Parathyroid adenoma (tissue), 2 donors: ENCODE measurements at regions not wholly inside any gene's neighbourhood (a gene's known extent, or its start where the extent isn't known, plus 50 kb on each side); places are given as distances from the start of the nearest gene placed in this dataset.

Source experiments
- H2AFZ ChIP-seq: fragments of 300-600 bp; sonication (generic); one replicate; pipeline ENCODE4 v1.7.0; 2017; ENCODE audit warnings: antibody characterized with exemption, mild to moderate bottlenecking
- H3K27ac ChIP-seq: fragments of 300-600 bp; sonication (generic); one replicate; pipeline ENCODE4 v1.7.0; 2017
- H3K27me3 ChIP-seq: fragments of 300-600 bp; sonication (generic); one replicate; pipeline ENCODE4 v1.7.0; 2017; ENCODE audit warnings: low read length; ENCODE audit not compliant: control insufficient read depth, insufficient read depth
- H3K36me3 ChIP-seq: fragments of 300-600 bp; sonication (generic); one replicate; pipeline ENCODE4 v1.7.0; 2017; ENCODE audit warnings: low read length; ENCODE audit not compliant: control insufficient read depth, insufficient read depth
- H3K4me1 ChIP-seq: fragments of 300-600 bp; sonication (generic); one replicate; pipeline ENCODE4 v1.7.0; 2017; ENCODE audit warnings: control low read depth
- H3K4me2 ChIP-seq: fragments of 300-600 bp; sonication (generic); one replicate; pipeline ENCODE4 v1.7.0; 2017; ENCODE audit warnings: low read length
- H3K4me3 ChIP-seq: fragments of 300-600 bp; sonication (generic); one replicate; pipeline ENCODE4 v1.7.0; 2017; ENCODE audit warnings: low read depth, low read length
- H3K79me2 ChIP-seq: fragments of 300-600 bp; sonication (generic); one replicate; pipeline ENCODE4 v1.7.0; 2017; ENCODE audit warnings: control low read depth
- H3K9ac ChIP-seq: fragments of 300-600 bp; sonication (generic); one replicate; pipeline ENCODE4 v1.7.0; 2017; ENCODE audit warnings: mild to moderate bottlenecking
- H3K9me3 ChIP-seq: fragments of 300-600 bp; sonication (generic); one replicate; pipeline ENCODE4 v1.7.0; 2017; ENCODE audit warnings: low read length; ENCODE audit not compliant: control insufficient read depth
- TF ChIP-seq, protein P1 (sequence below): fragments of 300-600 bp; sonication (generic); IDR thresholded peaks from one replicate; pipeline ENCODE4 v1.7.0; 2017; ENCODE audit warnings: antibody characterized with exemption, mild to moderate bottlenecking
- donor health status: primary hyperparathyroidism.

DNA sequence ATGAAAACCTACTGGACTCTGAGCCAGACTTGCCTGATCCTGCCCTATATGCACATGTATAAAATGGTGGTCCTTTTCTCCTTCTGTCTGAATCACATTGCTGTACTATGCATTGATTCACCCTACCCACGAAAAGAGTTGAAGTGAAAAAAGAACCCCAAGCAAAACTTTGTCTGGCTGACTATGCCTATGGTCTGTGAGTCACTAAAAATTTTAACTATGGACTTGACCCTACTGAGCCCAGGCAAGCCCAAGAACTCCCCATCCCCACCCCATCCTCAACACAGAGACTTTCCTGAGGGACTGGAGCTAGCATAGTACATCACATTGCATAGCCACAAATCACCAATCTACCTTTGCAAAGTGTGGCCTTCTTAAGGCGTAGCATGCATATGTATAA lies 116.6 kb upstream of the TENM3 start:
- no peak overlapping the region for H3K9ac ChIP-seq
- TF ChIP-seq, protein P1, sequence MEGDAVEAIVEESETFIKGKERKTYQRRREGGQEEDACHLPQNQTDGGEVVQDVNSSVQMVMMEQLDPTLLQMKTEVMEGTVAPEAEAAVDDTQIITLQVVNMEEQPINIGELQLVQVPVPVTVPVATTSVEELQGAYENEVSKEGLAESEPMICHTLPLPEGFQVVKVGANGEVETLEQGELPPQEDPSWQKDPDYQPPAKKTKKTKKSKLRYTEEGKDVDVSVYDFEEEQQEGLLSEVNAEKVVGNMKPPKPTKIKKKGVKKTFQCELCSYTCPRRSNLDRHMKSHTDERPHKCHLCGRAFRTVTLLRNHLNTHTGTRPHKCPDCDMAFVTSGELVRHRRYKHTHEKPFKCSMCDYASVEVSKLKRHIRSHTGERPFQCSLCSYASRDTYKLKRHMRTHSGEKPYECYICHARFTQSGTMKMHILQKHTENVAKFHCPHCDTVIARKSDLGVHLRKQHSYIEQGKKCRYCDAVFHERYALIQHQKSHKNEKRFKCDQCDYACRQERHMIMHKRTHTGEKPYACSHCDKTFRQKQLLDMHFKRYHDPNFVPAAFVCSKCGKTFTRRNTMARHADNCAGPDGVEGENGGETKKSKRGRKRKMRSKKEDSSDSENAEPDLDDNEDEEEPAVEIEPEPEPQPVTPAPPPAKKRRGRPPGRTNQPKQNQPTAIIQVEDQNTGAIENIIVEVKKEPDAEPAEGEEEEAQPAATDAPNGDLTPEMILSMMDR, result no peak
- no peaks in the 10 kb centered on the region for H3K4me1 ChIP-seq
- H3K27me3 ChIP-seq, result no peaks in the 10 kb centered on the region
- no peaks in the 10 kb centered on the region for H3K9me3 ChIP-seq
- H3K4me3 ChIP-seq, result no peak overlapping the region
- H3K79me2 ChIP-seq, result no peaks in the 10 kb centered on the region
- no peaks in the 10 kb centered on the region for H3K36me3 ChIP-seq
- no peak overlapping the region for H3K27ac ChIP-seq
- no peak overlapping the region for H2AFZ ChIP-seq
- no peak overlapping the region for H3K4me2 ChIP-seq

DNA sequence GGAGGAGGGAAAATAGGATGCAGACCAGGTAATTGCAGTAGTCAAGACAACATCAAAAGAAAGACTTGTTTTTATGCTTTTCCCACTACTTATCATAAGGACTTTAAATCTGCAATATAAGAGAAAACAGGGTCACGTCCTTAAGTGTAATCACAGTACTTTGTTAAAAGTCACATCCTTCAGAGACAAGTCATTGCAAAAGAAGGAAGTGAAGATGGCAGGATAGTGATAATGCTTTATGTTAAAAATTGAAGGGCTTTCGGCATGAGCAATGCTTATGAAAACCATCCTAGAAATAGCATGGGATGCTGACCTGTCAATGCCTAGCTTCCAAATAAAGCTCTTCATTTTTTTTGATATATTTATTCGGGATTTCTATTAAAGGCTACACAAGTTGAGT lies 110.2 kb upstream of the TENM3 start:
- Histone ChIP-seq H3K9ac (no peak overlapping the region), H3K27me3 (no peaks in the 10 kb centered on the region), H3K9me3 (no peaks in the 10 kb centered on the region), H3K4me3 (no peak overlapping the region), H3K4me1 (no peaks in the 10 kb centered on the region), H3K4me2 (no peak overlapping the region), H3K79me2 (no peaks in the 10 kb centered on the region), H3K27ac (no peak overlapping the region), H2AFZ (no peak overlapping the region), H3K36me3 (no peaks in the 10 kb centered on the region)
- TF ChIP-seq, protein P1, result no peak

DNA sequence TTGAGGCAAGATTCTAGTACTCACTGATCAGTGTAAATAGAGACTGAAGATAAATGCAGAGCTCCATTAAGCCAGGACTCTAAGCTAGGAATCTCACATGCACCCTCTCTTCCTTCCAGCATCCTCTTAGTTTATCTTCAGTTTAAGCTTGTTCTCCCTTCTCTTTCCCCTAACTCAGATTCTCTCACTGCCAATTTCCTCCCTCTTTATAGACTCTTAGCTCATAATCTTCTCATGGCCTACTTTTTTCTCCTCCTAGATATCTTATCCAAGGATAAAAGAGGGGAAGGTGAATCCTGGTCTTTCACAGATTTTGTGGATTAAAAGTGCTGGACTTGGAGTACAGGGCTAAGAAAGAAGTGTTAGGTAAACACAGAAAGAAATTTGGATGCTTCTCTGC lies 108.9 kb upstream of the TENM3 start:
- H3K9ac ChIP-seq, result no peak overlapping the region
- no peaks in the 10 kb centered on the region for H3K27me3 ChIP-seq
- H3K4me3 ChIP-seq, result no peak overlapping the region
- H3K9me3 ChIP-seq, result no peaks in the 10 kb centered on the region
- H2AFZ ChIP-seq, result no peak overlapping the region
- no peak overlapping the region for H3K27ac ChIP-seq
- no peaks in the 10 kb centered on the region for H3K4me1 ChIP-seq
- H3K79me2 ChIP-seq, result no peaks in the 10 kb centered on the region
- no peak overlapping the region for H3K4me2 ChIP-seq
- TF ChIP-seq, protein P1, result no peak
- H3K36me3 ChIP-seq, result no peaks in the 10 kb centered on the region

DNA sequence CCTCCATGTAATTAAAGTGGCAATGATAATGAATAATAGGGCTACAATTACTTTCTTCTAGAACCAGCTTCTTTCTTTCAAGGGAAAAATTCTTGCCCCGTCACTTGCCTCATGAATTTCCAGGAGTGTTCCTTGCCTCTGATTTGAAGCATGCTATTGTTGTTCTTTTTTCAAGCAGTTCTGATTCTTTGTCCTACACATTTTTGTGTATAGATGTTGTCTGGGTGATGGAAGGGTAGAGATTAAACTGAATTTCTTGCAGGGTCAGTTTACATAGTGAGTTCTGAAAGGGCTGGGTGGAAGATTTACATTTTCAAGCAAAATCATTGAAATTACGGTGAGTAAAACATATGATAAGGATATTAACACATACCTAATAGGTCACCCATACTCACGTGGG lies 107.0 kb upstream of the TENM3 start:
- Histone ChIP-seq H3K4me2 (no peak overlapping the region), H3K27me3 (no peaks in the 10 kb centered on the region), H3K9me3 (no peaks in the 10 kb centered on the region), H3K79me2 (no peaks in the 10 kb centered on the region), H3K27ac (no peak overlapping the region), H3K9ac (no peak overlapping the region), H2AFZ (no peak overlapping the region), H3K4me3 (no peak overlapping the region), H3K36me3 (no peaks in the 10 kb centered on the region), H3K4me1 (no peaks in the 10 kb centered on the region)
- TF ChIP-seq, protein P1, result no peak

DNA sequence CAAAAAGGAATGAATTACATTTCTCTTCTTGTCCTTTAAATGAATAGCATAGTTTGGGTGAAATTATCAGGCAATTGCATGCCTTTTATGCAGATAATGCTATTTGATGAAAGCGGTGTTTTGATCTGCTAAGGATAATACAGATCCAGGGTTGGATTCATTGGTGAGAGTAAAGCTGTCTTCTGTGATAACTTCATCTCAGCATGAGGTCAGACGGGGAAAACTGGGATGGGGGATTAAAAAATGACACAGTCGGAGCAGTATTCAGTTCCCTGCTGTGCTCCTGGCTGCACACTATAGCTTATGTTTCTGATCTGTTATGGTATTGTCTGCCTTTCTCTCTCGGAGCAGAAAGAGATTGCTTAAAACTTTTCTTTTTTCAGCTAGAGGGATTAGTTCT lies 105.9 kb upstream of the TENM3 start:
- Histone ChIP-seq H3K27ac (no peak overlapping the region), H3K79me2 (no peaks in the 10 kb centered on the region), H3K9ac (no peak overlapping the region), H3K9me3 (no peaks in the 10 kb centered on the region), H3K27me3 (no peaks in the 10 kb centered on the region), H3K4me2 (no peak overlapping the region), H3K36me3 (no peaks in the 10 kb centered on the region), H2AFZ (no peak overlapping the region), H3K4me1 (no peaks in the 10 kb centered on the region), H3K4me3 (no peak overlapping the region)
- TF ChIP-seq, protein P1, result no peak
